ENCODE measurements at regions not wholly inside any gene's neighbourhood (a gene's known extent, or its start where the extent isn't known, plus 50 kb on each side); places are given as distances from the start of the nearest gene placed in this dataset.

GRCh38 chr3:197430502-197430901 lies 125.3 kb downstream of the BDH1 start:
- Histone ChIP-seq H3K36me3 (replicated peaks; ENCODE audit: low read depth, low read length) (no peaks in the 10 kb centered on the region), H3K4me3 (ENCODE audit: low read length) (no peak overlapping the region), H3K79me2 (ENCODE audit: low read length) (no peaks in the 10 kb centered on the region), H4K20me1 (ENCODE audit: insufficient read depth, low read length) (no peaks in the 10 kb centered on the region), H3K9ac (ENCODE audit: low read length) (no peak overlapping the region), H3K27me3 (ENCODE audit: low read depth, low read length) (peaks cover 45% of the 10 kb centered on the region), H2AFZ (ENCODE audit: low read depth, low read length) (no peak overlapping the region), H3K4me2 (ENCODE audit: low read length) (no peak overlapping the region), H3K4me1 (ENCODE audit: low read length) (no peaks in the 10 kb centered on the region; the same call in 1 of the 2 replicates), H3K27ac (ENCODE audit: low read length) (no peak overlapping the region), H3K9me3 (ENCODE audit: insufficient read depth, low read length) (no peaks in the 10 kb centered on the region)
- no peak for TF ChIP-seq CTCF (IDR thresholded peaks at IDR 0.05; ENCODE audit: low read depth, low read length)
- TF ChIP-seq EZH2phosphoT487 (IDR thresholded peaks at IDR 0.05; ENCODE audit: low read depth), result no peak

GRCh38 chr3:197428952-197429351 lies 126.8 kb downstream of the BDH1 start:
- TF ChIP-seq CTCF (IDR thresholded peaks at IDR 0.05; ENCODE audit: low read depth, low read length) (no peak), EZH2phosphoT487 (IDR thresholded peaks at IDR 0.05; ENCODE audit: low read depth) (no peak)
- Histone ChIP-seq H3K27ac (ENCODE audit: low read length) (no peak overlapping the region), H3K79me2 (ENCODE audit: low read length) (no peaks in the 10 kb centered on the region), H3K4me1 (ENCODE audit: low read length) (no peaks in the 10 kb centered on the region; the same call in 1 of the 2 replicates), H3K27me3 (ENCODE audit: low read depth, low read length) (peaks cover 50% of the 10 kb centered on the region), H3K4me2 (ENCODE audit: low read length) (no peak overlapping the region), H3K9ac (ENCODE audit: low read length) (no peak overlapping the region), H2AFZ (ENCODE audit: low read depth, low read length) (no peak overlapping the region), H3K9me3 (ENCODE audit: insufficient read depth, low read length) (no peaks in the 10 kb centered on the region), H3K4me3 (ENCODE audit: low read length) (no peak overlapping the region), H4K20me1 (ENCODE audit: insufficient read depth, low read length) (no peaks in the 10 kb centered on the region), H3K36me3 (replicated peaks; ENCODE audit: low read depth, low read length) (no peaks in the 10 kb centered on the region)

GRCh38 chr3:197428117-197428801 lies 127.5 kb downstream of the BDH1 start:
- peaks cover 49% of the 10 kb centered on the region for H3K27me3 ChIP-seq (ENCODE audit: low read depth, low read length)
- no peaks in the 10 kb centered on the region for H4K20me1 ChIP-seq (ENCODE audit: insufficient read depth, low read length)
- TF ChIP-seq EZH2phosphoT487 (IDR thresholded peaks at IDR 0.05; ENCODE audit: low read depth) (no peak), CTCF (IDR thresholded peaks at IDR 0.05; ENCODE audit: low read depth, low read length) (no peak)
- no peak overlapping the region for H3K27ac ChIP-seq (ENCODE audit: low read length)
- no peaks in the 10 kb centered on the region for H3K9me3 ChIP-seq (ENCODE audit: insufficient read depth, low read length)
- H3K4me2 ChIP-seq (ENCODE audit: low read length), result peak overlapping the region; percentile 17; the same call in 1 of the 2 replicates
- no peak overlapping the region for H3K9ac ChIP-seq (ENCODE audit: low read length)
- H3K4me3 ChIP-seq (ENCODE audit: low read length), result no peak overlapping the region
- no peaks in the 10 kb centered on the region for H3K36me3 ChIP-seq (replicated peaks; ENCODE audit: low read depth, low read length)
- no peak overlapping the region for H2AFZ ChIP-seq (ENCODE audit: low read depth, low read length)
- no peaks in the 10 kb centered on the region for H3K79me2 ChIP-seq (ENCODE audit: low read length)
- no peaks in the 10 kb centered on the region; the same call in 1 of the 2 replicates for H3K4me1 ChIP-seq (ENCODE audit: low read length)

GRCh38 chr3:197427021-197427420 lies 128.6 kb upstream of the DLG1 start:
- peaks cover 44% of the 10 kb centered on the region for H3K27me3 ChIP-seq (ENCODE audit: low read depth, low read length)
- no peaks in the 10 kb centered on the region for H3K9me3 ChIP-seq (ENCODE audit: insufficient read depth, low read length)
- no peak overlapping the region for H3K27ac ChIP-seq (ENCODE audit: low read length)
- no peak overlapping the region for H3K9ac ChIP-seq (ENCODE audit: low read length)
- no peak overlapping the region for H2AFZ ChIP-seq (ENCODE audit: low read depth, low read length)
- no peaks in the 10 kb centered on the region; the same call in 1 of the 2 replicates for H3K4me1 ChIP-seq (ENCODE audit: low read length)
- H3K36me3 ChIP-seq (replicated peaks; ENCODE audit: low read depth, low read length), result no peaks in the 10 kb centered on the region
- no peaks in the 10 kb centered on the region for H4K20me1 ChIP-seq (ENCODE audit: insufficient read depth, low read length)
- H3K4me3 ChIP-seq (ENCODE audit: low read length), result no peak overlapping the region
- H3K79me2 ChIP-seq (ENCODE audit: low read length), result no peaks in the 10 kb centered on the region
- no peak overlapping the region for H3K4me2 ChIP-seq (ENCODE audit: low read length)
- TF ChIP-seq CTCF (IDR thresholded peaks at IDR 0.05; ENCODE audit: low read depth, low read length) (no peak), EZH2phosphoT487 (IDR thresholded peaks at IDR 0.05; ENCODE audit: low read depth) (no peak)
